Hypothalamus (tissue), 51 donors: ENCODE measurements at regions not wholly inside any gene's neighbourhood (a gene's known extent, or its start where the extent isn't known, plus 50 kb on each side); places are given as distances from the start of the nearest gene placed in this dataset.
"Not testable (repeated sequence)": the region's sequence is repeated elsewhere in the genome, so short reads cannot be mapped to it uniquely, and the experiment has no call there.

Experiments used
- DNase-seq, 51 donors: peaks; one replicate each; lab custom pipeline; 2025; lab: John Stamatoyannopoulos, UW

GRCh38 chr20:50353289-50353961, 156.8 kb upstream of the PTPN1 start:
- no peak for DNase-seq

GRCh38 chr20:50354721-50355589, 155.2 kb upstream of the PTPN1 start:
- no peak for DNase-seq

- no peak for DNase-seq
These were observed 154.3 kb upstream of the PTPN1 start for GRCh38 chr20:50355590-50356524.

- no peak for DNase-seq
These were observed 153.7 kb upstream of the PTPN1 start for GRCh38 chr20:50356525-50356885.

GRCh38 chr20:50356962-50357782, 153.0 kb upstream of the PTPN1 start:
- DNase-seq = no peak

GRCh38 chr20:50357783-50358161, 152.4 kb upstream of the PTPN1 start:
- no peak for DNase-seq

GRCh38 chr20:50358166-50358565, 152.0 kb upstream of the PTPN1 start:
- DNase-seq = no peak

- no peak for DNase-seq
These were observed 151.2 kb upstream of the PTPN1 start for GRCh38 chr20:50358971-50359370.

- no peak for DNase-seq
These were observed 150.5 kb upstream of the PTPN1 start for GRCh38 chr20:50359607-50360217.

GRCh38 chr20:50360218-50360672, 149.9 kb upstream of the PTPN1 start:
- no peak for DNase-seq

GRCh38 chr20:50360921-50361320, 149.3 kb upstream of the PTPN1 start:
- DNase-seq = no peak

GRCh38 chr20:50362177-50362576, 148.0 kb upstream of the PTPN1 start:
- not testable (repeated sequence) for DNase-seq

- no peak for DNase-seq
These were observed 147.2 kb upstream of the PTPN1 start for GRCh38 chr20:50363027-50363426.

GRCh38 chr20:50363479-50363878, 146.7 kb upstream of the PTPN1 start:
- no peak for DNase-seq

- DNase-seq = no peak
These were observed 145.6 kb upstream of the PTPN1 start for GRCh38 chr20:50364542-50364941.

- DNase-seq = no peak
These were observed 143.7 kb upstream of the PTPN1 start for GRCh38 chr20:50366270-50367103.

GRCh38 chr20:50367104-50367674, 143.0 kb upstream of the PTPN1 start:
- DNase-seq = no peak

GRCh38 chr20:50367739-50368375, 142.3 kb upstream of the PTPN1 start:
- DNase-seq = no peak
